ENCODE measurements at regions not wholly inside any gene's neighbourhood (a gene's known extent, or its start where the extent isn't known, plus 50 kb on each side); places are given as distances from the start of the nearest gene placed in this dataset.

DNA sequence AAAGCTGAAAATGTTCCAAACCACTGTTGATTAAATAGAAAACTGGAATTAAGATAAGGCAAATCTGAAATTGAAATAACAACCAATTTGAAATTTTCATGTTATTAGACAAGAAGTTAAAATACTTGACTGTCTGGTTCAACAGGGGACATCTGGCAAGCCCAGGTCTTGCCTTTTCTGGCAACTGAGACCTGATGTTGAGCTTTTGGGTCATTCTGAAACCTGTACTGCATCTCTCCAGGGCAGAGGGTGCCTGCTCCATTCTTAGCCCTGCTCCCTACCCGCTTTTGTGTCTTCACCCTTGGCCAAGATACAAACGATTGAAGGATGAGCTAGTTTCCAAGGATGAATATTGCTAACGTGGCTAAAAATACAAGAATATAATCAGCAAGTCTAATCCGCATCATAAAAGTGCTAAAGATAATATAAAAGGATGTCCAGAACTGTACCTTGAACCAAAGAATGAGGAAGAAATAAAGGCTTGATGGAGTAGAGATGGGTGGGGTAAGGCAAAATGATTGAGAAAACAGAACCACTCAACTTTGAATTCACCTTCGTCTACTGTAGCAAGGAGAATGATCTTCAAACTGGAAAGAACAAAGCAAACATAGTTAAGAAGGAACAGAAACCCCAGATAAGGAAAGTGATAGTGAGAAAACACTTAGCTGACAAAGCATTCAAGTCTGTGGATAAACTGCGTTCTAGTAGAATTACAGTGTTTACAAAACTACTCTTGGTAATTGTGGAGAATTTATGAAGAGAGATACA is 109.8 kb upstream of the MAN1A1 start:
- intact Hi-C loops (cut with micrococcal nuclease; ENCODE audit: unreplicated experiment) = no loop called here
- Histone ChIP-seq H3K4me1 (ENCODE audit: insufficient read depth, low read length) (no peaks in the 10 kb centered on the region), H4K20me1 (ENCODE audit: insufficient read depth, low read length) (no peaks in the 10 kb centered on the region), H3K4me2 (ENCODE audit: low read depth, low read length) (no peak overlapping the region), H3K79me2 (ENCODE audit: insufficient read depth, low read length) (no peaks in the 10 kb centered on the region), H3K27me3 (ENCODE audit: control insufficient read depth in 1 of 2, insufficient read depth in 2 of 2, low read length in 2 of 2) (no peaks in the 10 kb centered on the region), H3K27ac (ENCODE audit: extremely low read length, insufficient read depth, low read length) (no peak overlapping the region), H2AFZ (ENCODE audit: low read length) (no peak overlapping the region), H3K9ac (ENCODE audit: insufficient read depth, low read depth, low read length) (no peak overlapping the region), H3K9me3 (ENCODE audit: low read length) (no peaks in the 10 kb centered on the region), H3K36me3 (replicated peaks in 1 of 2; ENCODE audit: control insufficient read depth in 1 of 2, insufficient read depth in 2 of 2, low read length in 2 of 2) (no peaks in the 10 kb centered on the region), H3K4me3 (replicated peaks in 1 of 3; ENCODE audit: insufficient read depth in 1 of 3, low read depth in 2 of 3, low read length in 3 of 3) (no peak overlapping the region)
- no TSS peak for BruUV-seq (replicated peaks)
- ATAC-seq (no peak), DNase-seq (ENCODE audit: low spot score) (no peak), FAIRE-seq (no peak)
- 16% methylated on average over 6 of the region's 6 CpGs for WGBS (ENCODE audit: low lambda C conversion rate)
- ChIA-PET CTCF (ENCODE audit: low intra/inter-chr PET ratio, low total read pairs) (no interaction called here), POLR2A (no interaction called here)
- in situ Hi-C loops (cut with HindIII; ENCODE audit: extremely low pct_ligation_motif_present, low pct_unique_long_range_greater_than_20kb) = no loop called here
- TF ChIP-seq, protein P1, sequence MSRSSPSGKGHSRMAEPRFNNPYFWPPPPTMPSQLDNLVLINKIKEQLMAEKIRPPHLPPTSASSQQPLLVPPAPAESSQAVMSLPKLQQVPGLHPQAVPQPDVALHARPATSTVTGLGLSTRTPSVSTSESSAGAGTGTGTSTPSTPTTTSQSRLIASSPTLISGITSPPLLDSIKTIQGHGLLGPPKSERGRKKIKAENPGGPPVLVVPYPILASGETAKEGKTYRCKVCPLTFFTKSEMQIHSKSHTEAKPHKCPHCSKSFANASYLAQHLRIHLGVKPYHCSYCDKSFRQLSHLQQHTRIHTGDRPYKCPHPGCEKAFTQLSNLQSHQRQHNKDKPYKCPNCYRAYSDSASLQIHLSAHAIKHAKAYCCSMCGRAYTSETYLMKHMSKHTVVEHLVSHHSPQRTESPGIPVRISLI (CRISPR knock-in tag; IDR thresholded peaks at IDR 0.05; ENCODE audit: borderline replicate concordance) = no peak
- TF ChIP-seq MAFF (IDR thresholded peaks at IDR 0.05; ENCODE audit: low read depth, low read length) = peak; percentile 70
- TF ChIP-seq MAFK (conservative IDR thresholded peaks at IDR 0.05 in 1 of 2, IDR thresholded peaks at IDR 0.05 in 1 of 2; ENCODE audit: low read length in 2 of 2) = peak; percentile 69 to 83
- TF ChIP-seq PHF20 (CRISPR knock-in tag; IDR thresholded peaks at IDR 0.05) = no peak

DNA sequence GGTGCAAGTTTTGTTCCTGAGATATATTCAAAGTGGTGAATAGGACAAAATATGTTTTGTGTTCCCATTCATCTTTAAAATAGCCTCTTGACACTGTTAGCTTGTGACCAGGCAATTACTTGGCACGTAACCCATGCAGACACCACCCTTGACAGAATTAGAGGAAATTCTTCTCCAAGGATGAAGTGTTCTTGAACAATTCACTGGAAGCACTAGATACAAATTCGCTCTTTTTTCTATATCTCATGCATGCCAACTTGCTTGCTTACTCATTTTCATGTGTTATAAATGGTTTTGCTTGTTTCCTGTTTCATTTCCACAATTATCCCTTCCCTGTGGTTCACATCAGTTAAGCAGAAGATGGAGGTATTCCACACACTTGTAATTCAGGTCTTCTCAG is 105.2 kb upstream of the MAN1A1 start:
- no peaks in the 10 kb centered on the region for H3K4me1 ChIP-seq (ENCODE audit: insufficient read depth, low read length)
- H2AFZ ChIP-seq (ENCODE audit: low read length) = no peak overlapping the region
- ATAC-seq (no peak), FAIRE-seq (no peak), DNase-seq (ENCODE audit: low spot score) (no peak)
- no peak overlapping the region for H3K9ac ChIP-seq (ENCODE audit: insufficient read depth, low read depth, low read length)
- no peaks in the 10 kb centered on the region for H3K36me3 ChIP-seq (replicated peaks in 1 of 2; ENCODE audit: control insufficient read depth in 1 of 2, insufficient read depth in 2 of 2, low read length in 2 of 2)
- H3K27ac ChIP-seq (ENCODE audit: extremely low read length, insufficient read depth, low read length) = no peak overlapping the region
- TF ChIP-seq ZNF878 (CRISPR knock-in tag; IDR thresholded peaks at IDR 0.05) = no peak
- no peak for TF ChIP-seq TAF15 (IDR thresholded peaks at IDR 0.05; ENCODE audit: low read depth, low read length, poor library complexity, severe bottlenecking)
- TF ChIP-seq, protein P2, sequence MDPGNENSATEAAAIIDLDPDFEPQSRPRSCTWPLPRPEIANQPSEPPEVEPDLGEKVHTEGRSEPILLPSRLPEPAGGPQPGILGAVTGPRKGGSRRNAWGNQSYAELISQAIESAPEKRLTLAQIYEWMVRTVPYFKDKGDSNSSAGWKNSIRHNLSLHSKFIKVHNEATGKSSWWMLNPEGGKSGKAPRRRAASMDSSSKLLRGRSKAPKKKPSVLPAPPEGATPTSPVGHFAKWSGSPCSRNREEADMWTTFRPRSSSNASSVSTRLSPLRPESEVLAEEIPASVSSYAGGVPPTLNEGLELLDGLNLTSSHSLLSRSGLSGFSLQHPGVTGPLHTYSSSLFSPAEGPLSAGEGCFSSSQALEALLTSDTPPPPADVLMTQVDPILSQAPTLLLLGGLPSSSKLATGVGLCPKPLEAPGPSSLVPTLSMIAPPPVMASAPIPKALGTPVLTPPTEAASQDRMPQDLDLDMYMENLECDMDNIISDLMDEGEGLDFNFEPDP (CRISPR knock-in tag; conservative IDR thresholded peaks at IDR 0.05) = no peak
- TF ChIP-seq, protein P3, sequence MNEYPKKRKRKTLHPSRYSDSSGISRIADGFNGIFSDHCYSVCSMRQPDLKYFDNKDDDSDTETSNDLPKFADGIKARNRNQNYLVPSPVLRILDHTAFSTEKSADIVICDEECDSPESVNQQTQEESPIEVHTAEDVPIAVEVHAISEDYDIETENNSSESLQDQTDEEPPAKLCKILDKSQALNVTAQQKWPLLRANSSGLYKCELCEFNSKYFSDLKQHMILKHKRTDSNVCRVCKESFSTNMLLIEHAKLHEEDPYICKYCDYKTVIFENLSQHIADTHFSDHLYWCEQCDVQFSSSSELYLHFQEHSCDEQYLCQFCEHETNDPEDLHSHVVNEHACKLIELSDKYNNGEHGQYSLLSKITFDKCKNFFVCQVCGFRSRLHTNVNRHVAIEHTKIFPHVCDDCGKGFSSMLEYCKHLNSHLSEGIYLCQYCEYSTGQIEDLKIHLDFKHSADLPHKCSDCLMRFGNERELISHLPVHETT (CRISPR knock-in tag; conservative IDR thresholded peaks at IDR 0.05) = no peak
- no peak for TF ChIP-seq TP53 (CRISPR knock-in tag; conservative IDR thresholded peaks at IDR 0.05)
- TF ChIP-seq ZNF367 (CRISPR knock-in tag; IDR thresholded peaks at IDR 0.05; ENCODE audit: borderline replicate concordance) = no peak
- no peak for TF ChIP-seq ZNF333 (CRISPR knock-in tag; IDR thresholded peaks at IDR 0.05; ENCODE audit: borderline replicate concordance)
- TF ChIP-seq, protein P4, sequence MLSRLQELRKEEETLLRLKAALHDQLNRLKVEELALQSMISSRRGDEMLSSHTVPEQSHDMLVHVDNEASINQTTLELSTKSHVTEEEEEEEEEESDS (CRISPR knock-in tag; IDR thresholded peaks at IDR 0.05; ENCODE audit: borderline replicate concordance) = no peak
- TF ChIP-seq FOXK2 (IDR thresholded peaks at IDR 0.05) = no peak
- intact Hi-C loops (cut with micrococcal nuclease; ENCODE audit: unreplicated experiment) = no loop called here
- H3K79me2 ChIP-seq (ENCODE audit: insufficient read depth, low read length) = no peaks in the 10 kb centered on the region
- WGBS (ENCODE audit: low lambda C conversion rate) = 10% methylated on average over 2 of the region's 2 CpGs
- BruUV-seq (replicated peaks) = no TSS peak
- no peak overlapping the region for H3K4me2 ChIP-seq (ENCODE audit: low read depth, low read length)
- POLR2A ChIA-PET = no interaction called here
- H3K9me3 ChIP-seq (ENCODE audit: low read length) = no peaks in the 10 kb centered on the region
- H3K4me3 ChIP-seq (replicated peaks in 1 of 3; ENCODE audit: insufficient read depth in 1 of 3, low read depth in 2 of 3, low read length in 3 of 3) = no peak overlapping the region
- CTCF ChIA-PET (ENCODE audit: low intra/inter-chr PET ratio, low total read pairs) = no interaction called here
- H3K27me3 ChIP-seq (ENCODE audit: control insufficient read depth in 1 of 2, insufficient read depth in 2 of 2, low read length in 2 of 2) = no peaks in the 10 kb centered on the region
- no peaks in the 10 kb centered on the region for H4K20me1 ChIP-seq (ENCODE audit: insufficient read depth, low read length)
- in situ Hi-C loops (cut with HindIII; ENCODE audit: extremely low pct_ligation_motif_present, low pct_unique_long_range_greater_than_20kb) = no loop called here
